HG03175 (cell line): ENCODE measurements at regions not wholly inside any gene's neighbourhood (a gene's known extent, or its start where the extent isn't known, plus 50 kb on each side); places are given as distances from the start of the nearest gene placed in this dataset.

ENCODE experiments used
- ATAC-seq: cut with Tn5 transposase; IDR thresholded peaks from one replicate; pipeline ENCODE4 v1.9.1; 2021; ENCODE audit warnings: mild to moderate bottlenecking, moderate library complexity; ENCODE audit not compliant: unreplicated experiment

- no peak for ATAC-seq
These were observed 73.2 kb upstream of the NR3C1 start for GRCh38 chr5:143476601-143477211.

- ATAC-seq: no peak
These were observed 71.1 kb upstream of the NR3C1 start for GRCh38 chr5:143474616-143475015.

GRCh38 chr5:143473481-143473880, 70.0 kb upstream of the NR3C1 start:
- no peak for ATAC-seq

- ATAC-seq: no peak
These were observed 69.1 kb upstream of the NR3C1 start for GRCh38 chr5:143472576-143472975.

- no peak for ATAC-seq
These were observed 68.4 kb upstream of the NR3C1 start for GRCh38 chr5:143471666-143472464.

- no peak for ATAC-seq
These were observed 67.6 kb upstream of the NR3C1 start for GRCh38 chr5:143471041-143471509.

- no peak for ATAC-seq
These were observed 66.6 kb upstream of the NR3C1 start for GRCh38 chr5:143470120-143470519.

- no peak for ATAC-seq
These were observed 65.6 kb upstream of the NR3C1 start for GRCh38 chr5:143469125-143469524.

GRCh38 chr5:143466632-143467031, 63.1 kb upstream of the NR3C1 start:
- ATAC-seq: no peak

GRCh38 chr5:143464723-143465490, 61.4 kb upstream of the NR3C1 start:
- ATAC-seq: no peak

GRCh38 chr5:143462431-143462830, 58.9 kb upstream of the NR3C1 start:
- no peak for ATAC-seq

- ATAC-seq: no peak
These were observed 55.9 kb upstream of the NR3C1 start for GRCh38 chr5:143459433-143459832.

- ATAC-seq: no peak
These were observed 53.6 kb upstream of the NR3C1 start for GRCh38 chr5:143456952-143457547.

GRCh38 chr5:143454936-143455516, 51.5 kb upstream of the NR3C1 start:
- ATAC-seq: no peak

GRCh38 chr5:143453720-143454119, 50.2 kb upstream of the NR3C1 start:
- ATAC-seq: no peak
